ENCODE measurements at regions not wholly inside any gene's neighbourhood (a gene's known extent, or its start where the extent isn't known, plus 50 kb on each side); places are given as distances from the start of the nearest gene placed in this dataset.

DNA sequence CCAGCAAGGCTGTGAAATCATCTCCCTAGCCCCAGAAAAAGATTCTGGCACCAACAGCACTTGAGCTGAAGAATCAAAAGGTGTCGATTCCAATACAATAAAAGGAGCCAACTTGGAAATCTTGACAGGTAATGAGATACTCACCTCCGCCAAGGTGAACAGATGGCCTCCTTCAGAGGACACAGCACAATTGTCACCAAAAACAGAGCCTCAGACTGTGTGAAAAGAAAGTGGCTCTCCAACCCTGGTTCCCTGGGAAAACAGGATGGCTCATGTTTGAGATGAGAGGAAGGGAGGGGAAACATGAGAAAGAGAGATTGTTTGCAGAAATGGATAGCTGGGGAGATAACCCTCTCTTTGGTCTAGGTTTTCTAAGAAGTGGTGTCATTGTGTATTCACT, 168.9 kb downstream of the HS3ST1 start:
- no peak overlapping the region for H3K9ac ChIP-seq (ENCODE audit: low read depth, low read length)
- POLR2A ChIA-PET (ENCODE audit: unreplicated experiment): no interaction called here

More for the DNA sequence above, 168.9 kb downstream of the HS3ST1 start:
- Histone ChIP-seq H2BK5ac (ENCODE audit: low read depth, low read length, poor library complexity, severe bottlenecking) (no peak overlapping the region), H2BK120ac (ENCODE audit: low read depth, low read length) (no peak overlapping the region), H3K23ac (ENCODE audit: low read depth, low read length) (no peak overlapping the region), H3K79me1 (ENCODE audit: low read depth in 1 of 2, low read length in 2 of 2) (no peaks in the 10 kb centered on the region), H3K4me3 (ENCODE audit: insufficient read depth, low read depth, low read length) (no peak overlapping the region), H3K18ac (ENCODE audit: low read depth, low read length) (no peak overlapping the region), H4K20me1 (ENCODE audit: insufficient read depth, low read length) (no peaks in the 10 kb centered on the region), H4K8ac (ENCODE audit: low read depth in 2 of 2, low read length in 2 of 2) (no peak overlapping the region), H3K27me3 (ENCODE audit: control insufficient read depth, insufficient read depth, low read length) (no peaks in the 10 kb centered on the region), H2BK15ac (ENCODE audit: low read depth, low read length) (no peak overlapping the region), H2AFZ (replicated peaks; ENCODE audit: low read length, poor library complexity) (no peak overlapping the region), H2AK9ac (replicated peaks; ENCODE audit: low read depth, low read length, poor library complexity) (no peak overlapping the region), H3K4me2 (ENCODE audit: low read depth, low read length) (no peak overlapping the region), H3K27ac (ENCODE audit: insufficient read depth, low read length) (no peak overlapping the region), H4K5ac (ENCODE audit: low read depth, low read length) (no peak overlapping the region), H4K91ac (ENCODE audit: insufficient read depth, low read depth, low read length) (no peak overlapping the region), H2AK5ac (ENCODE audit: low read depth, low read length) (no peak overlapping the region), H3K9me1 (ENCODE audit: insufficient read depth, low read length) (no peaks in the 10 kb centered on the region), H3K56ac (ENCODE audit: extremely low read depth, insufficient read depth, low read length) (no peak overlapping the region), H3K9me3 (ENCODE audit: control insufficient read depth, insufficient read depth, low read length) (peaks cover 6% of the 10 kb centered on the region), H2BK20ac (ENCODE audit: low read depth, low read length) (no peak overlapping the region), H3K4ac (ENCODE audit: low read depth, low read length) (no peak overlapping the region), H3K4me1 (ENCODE audit: control insufficient read depth, insufficient read depth, low read length) (no peaks in the 10 kb centered on the region), H3K14ac (replicated peaks; ENCODE audit: low read depth, low read length) (no peak overlapping the region), H3K36me3 (ENCODE audit: control insufficient read depth, insufficient read depth, low read length) (no peaks in the 10 kb centered on the region)
- no TSS peak for BruUV-seq (replicated peaks)
- CTCF ChIA-PET: no interaction called here
- TF ChIP-seq MAZ (IDR thresholded peaks at IDR 0.05; ENCODE audit: borderline replicate concordance, low read depth, low read length) (no peak), RAD21 (IDR thresholded peaks at IDR 0.05; ENCODE audit: low read length) (no peak), NFE2L2 (IDR thresholded peaks at IDR 0.05; ENCODE audit: low read depth, low read length) (no peak), MXI1 (IDR thresholded peaks at IDR 0.05; ENCODE audit: borderline replicate concordance, low read depth, low read length) (no peak), POLR2A (IDR thresholded peaks at IDR 0.05; ENCODE audit: low read depth, low read length) (no peak)
- TF ChIP-seq, protein P1, sequence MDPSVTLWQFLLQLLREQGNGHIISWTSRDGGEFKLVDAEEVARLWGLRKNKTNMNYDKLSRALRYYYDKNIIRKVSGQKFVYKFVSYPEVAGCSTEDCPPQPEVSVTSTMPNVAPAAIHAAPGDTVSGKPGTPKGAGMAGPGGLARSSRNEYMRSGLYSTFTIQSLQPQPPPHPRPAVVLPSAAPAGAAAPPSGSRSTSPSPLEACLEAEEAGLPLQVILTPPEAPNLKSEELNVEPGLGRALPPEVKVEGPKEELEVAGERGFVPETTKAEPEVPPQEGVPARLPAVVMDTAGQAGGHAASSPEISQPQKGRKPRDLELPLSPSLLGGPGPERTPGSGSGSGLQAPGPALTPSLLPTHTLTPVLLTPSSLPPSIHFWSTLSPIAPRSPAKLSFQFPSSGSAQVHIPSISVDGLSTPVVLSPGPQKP (IDR thresholded peaks at IDR 0.05; ENCODE audit: borderline replicate concordance, low read depth, low read length): no peak
- in situ Hi-C loops (cut with MboI; ENCODE audit: low sequenced_read_pairs) (no loop called here), dilution Hi-C loops (cut with HindIII; ENCODE audit: low sequenced_read_pairs, unreplicated experiment) (no loop called here), intact Hi-C loops (cut with micrococcal nuclease) (no loop called here)
- WGBS, 2 experiments (ENCODE audit: extremely low coverage in 2 of 2, insufficient read length in 1 of 2): no CpG with 5 or more reads among the region's 2 CpGs
- no peak for ATAC-seq (ENCODE audit: low read depth)
- no peak for DNase-seq

Measured in IMR-90 (cell line).